ENCODE measurements at regions not wholly inside any gene's neighbourhood (a gene's known extent, or its start where the extent isn't known, plus 50 kb on each side); places are given as distances from the start of the nearest gene placed in this dataset.

GRCh38 chr20:57792386-57793080, 82.7 kb upstream of the PMEPA1 start:
- H3K18ac ChIP-seq (ENCODE audit: insufficient read length, low read depth, low read length): no peak overlapping the region
- H3K27me3 ChIP-seq (ENCODE audit: insufficient read depth, low read length): no peaks in the 10 kb centered on the region
- no peaks in the 10 kb centered on the region for H3K9me3 ChIP-seq (ENCODE audit: control insufficient read depth, low read depth, low read length)
- H3K23me2 ChIP-seq (ENCODE audit: insufficient read length, low read depth, low read length, poor library complexity, severe bottlenecking): no peaks in the 10 kb centered on the region
- H2BK120ac ChIP-seq (ENCODE audit: low read depth, low read length, poor library complexity, severe bottlenecking): no peak overlapping the region
- no peak overlapping the region for H2BK12ac ChIP-seq (ENCODE audit: insufficient read length, low read depth, low read length)
- H4K5ac ChIP-seq (ENCODE audit: insufficient read length, low read depth, low read length): no peak overlapping the region
- no peak overlapping the region for H3K4me2 ChIP-seq (ENCODE audit: insufficient read depth, insufficient read length, low read length)
- no peak overlapping the region for H3K4ac ChIP-seq (ENCODE audit: low read depth, low read length)
- no peak overlapping the region for H3T11ph ChIP-seq (ENCODE audit: low read length)
- no peak overlapping the region for H2BK5ac ChIP-seq (ENCODE audit: insufficient read length, low read length)
- H3K27ac ChIP-seq (ENCODE audit: insufficient read length, low read depth, low read length): no peak overlapping the region
- H2BK20ac ChIP-seq (ENCODE audit: low read depth, low read length, poor library complexity, severe bottlenecking): no peak overlapping the region
- H3K14ac ChIP-seq (ENCODE audit: insufficient read depth, low read length): no peak overlapping the region
- no peaks in the 10 kb centered on the region for H3K36me3 Mint-ChIP-seq (ENCODE audit: insufficient read depth in 1 of 3, low read depth in 3 of 3)
- no peak overlapping the region for H2AFZ ChIP-seq (ENCODE audit: low read length)
- no peak overlapping the region; a peak in 1 of 7 replicates for H3K27ac Mint-ChIP-seq
- no peak overlapping the region for H3K23ac ChIP-seq (ENCODE audit: insufficient read length, low read depth, low read length)
- H3K9ac ChIP-seq (ENCODE audit: extremely low read depth, insufficient read length, low read length): no peak overlapping the region
- no peaks in the 10 kb centered on the region for H3K79me2 ChIP-seq (ENCODE audit: insufficient read depth, low read length)
- no peak overlapping the region for H3K4me3 Mint-ChIP-seq
- TF ChIP-seq CTCF (conservative IDR thresholded peaks at IDR 0.05): no peak
- peaks cover 2 to 3% of the 10 kb centered on the region in 2 experiments; a peak in 3 of 4 replicates for H3K4me1 Mint-ChIP-seq
- no peak overlapping the region for H2AK5ac ChIP-seq (ENCODE audit: insufficient read length, low read length)
- H3K27me3 Mint-ChIP-seq (ENCODE audit: low read depth): no peaks in the 10 kb centered on the region
- H3K4me1 ChIP-seq (ENCODE audit: insufficient read depth, low read length): no peaks in the 10 kb centered on the region; the same call in 1 of the 2 replicates
- no peak overlapping the region for H2BK15ac ChIP-seq (ENCODE audit: low read depth, low read length)
- no peak overlapping the region for H4K91ac ChIP-seq (ENCODE audit: insufficient read length, low read depth, low read length)
- peaks cover 0 to 5% of the 10 kb centered on the region in 2 experiments; a peak in 2 of 5 replicates for H3K9me3 Mint-ChIP-seq
- no peak for DNase-seq
- no peak overlapping the region for H3K56ac ChIP-seq (ENCODE audit: insufficient read length, low read depth, low read length)
- WGBS (ENCODE audit: extremely low coverage, insufficient read length, low lambda C conversion rate): no CpG with 5 or more reads among the region's 20 CpGs
- no peaks in the 10 kb centered on the region for H3K79me1 ChIP-seq (ENCODE audit: insufficient read depth, low read depth, low read length, poor library complexity, severe bottlenecking)
- no peak overlapping the region for H4K8ac ChIP-seq (replicated peaks; ENCODE audit: insufficient read length, low read depth, low read length)
- no peaks in the 10 kb centered on the region for H4K20me1 ChIP-seq (ENCODE audit: control insufficient read depth, insufficient read depth, insufficient read length)
